OCI-LY3 (cell line): ENCODE measurements at regions not wholly inside any gene's neighbourhood (a gene's known extent, or its start where the extent isn't known, plus 50 kb on each side); places are given as distances from the start of the nearest gene placed in this dataset.

ENCODE experiments used
- EZH2phosphoT487 ChIP-seq: fragments of 200-600 bp; shearing (Covaris generic); IDR thresholded peaks from 2 replicates; pipeline ENCODE4 v1.6.1; 2018; ENCODE audit warnings: antibody characterized with exemption, mixed run types, low read depth
- TF ChIP-seq, protein P1 (sequence below): fragments of 200-600, 300-600 bp; sonication (generic); IDR thresholded peaks from 2 replicates; pipeline ENCODE4 v1.5.1; 2014; ENCODE audit warnings: antibody characterized with exemption, low read length, low read depth

DNA sequence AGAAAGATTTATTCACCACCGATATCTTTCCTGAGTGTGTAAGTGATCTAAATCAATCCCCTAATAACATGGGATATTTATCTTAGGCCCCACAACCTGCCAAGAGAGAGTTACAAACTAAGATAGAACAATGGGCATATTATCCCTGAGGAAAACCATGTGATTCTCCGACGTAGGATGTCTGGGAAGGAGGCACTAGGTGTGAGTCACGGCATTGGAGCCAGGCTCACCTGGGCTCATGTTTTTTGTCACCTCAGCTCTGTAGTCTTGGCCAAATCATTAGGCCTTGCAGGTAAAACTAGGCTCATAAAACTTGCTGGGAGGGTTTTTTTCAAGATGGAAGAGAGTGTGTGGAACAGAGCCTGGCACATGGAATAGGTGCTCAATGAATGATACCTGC, 129.7 kb upstream of the PLEKHG7 start:
- TF ChIP-seq, protein P1, sequence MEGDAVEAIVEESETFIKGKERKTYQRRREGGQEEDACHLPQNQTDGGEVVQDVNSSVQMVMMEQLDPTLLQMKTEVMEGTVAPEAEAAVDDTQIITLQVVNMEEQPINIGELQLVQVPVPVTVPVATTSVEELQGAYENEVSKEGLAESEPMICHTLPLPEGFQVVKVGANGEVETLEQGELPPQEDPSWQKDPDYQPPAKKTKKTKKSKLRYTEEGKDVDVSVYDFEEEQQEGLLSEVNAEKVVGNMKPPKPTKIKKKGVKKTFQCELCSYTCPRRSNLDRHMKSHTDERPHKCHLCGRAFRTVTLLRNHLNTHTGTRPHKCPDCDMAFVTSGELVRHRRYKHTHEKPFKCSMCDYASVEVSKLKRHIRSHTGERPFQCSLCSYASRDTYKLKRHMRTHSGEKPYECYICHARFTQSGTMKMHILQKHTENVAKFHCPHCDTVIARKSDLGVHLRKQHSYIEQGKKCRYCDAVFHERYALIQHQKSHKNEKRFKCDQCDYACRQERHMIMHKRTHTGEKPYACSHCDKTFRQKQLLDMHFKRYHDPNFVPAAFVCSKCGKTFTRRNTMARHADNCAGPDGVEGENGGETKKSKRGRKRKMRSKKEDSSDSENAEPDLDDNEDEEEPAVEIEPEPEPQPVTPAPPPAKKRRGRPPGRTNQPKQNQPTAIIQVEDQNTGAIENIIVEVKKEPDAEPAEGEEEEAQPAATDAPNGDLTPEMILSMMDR = no peak
- TF ChIP-seq EZH2phosphoT487 = no peak
